ENCODE measurements at regions not wholly inside any gene's neighbourhood (a gene's known extent, or its start where the extent isn't known, plus 50 kb on each side); places are given as distances from the start of the nearest gene placed in this dataset.

GRCh38 chr1:164006621-164007020, 552.4 kb upstream of the PBX1 start:
- DNase-seq (no peak), ATAC-seq (no peak)
- Histone ChIP-seq H3K36me3 (ENCODE audit: low read depth) (no peaks in the 10 kb centered on the region), H3K9me3 (peaks cover 13% of the 10 kb centered on the region), H3K4me1 (ENCODE audit: low read depth) (no peaks in the 10 kb centered on the region), H3K4me3 (no peak overlapping the region)
- TF ChIP-seq CTCF (IDR thresholded peaks at IDR 0.05), result no peak
- intact Hi-C loops (cut with DNase I, micrococcal nuclease), result no loop called here

- no peaks in the 10 kb centered on the region for H3K36me3 ChIP-seq (ENCODE audit: low read depth)
- ATAC-seq, result no peak
- TF ChIP-seq CTCF (IDR thresholded peaks at IDR 0.05), result no peak
- no peak for DNase-seq
- H3K9me3 ChIP-seq, result no peaks in the 10 kb centered on the region
- no peak overlapping the region for H3K4me3 ChIP-seq
- intact Hi-C loops (cut with DNase I, micrococcal nuclease), result no loop called here
- H3K4me1 ChIP-seq (ENCODE audit: low read depth), result no peaks in the 10 kb centered on the region
Observed at GRCh38 chr1:164017239-164017638, 541.7 kb upstream of the PBX1 start.

- TF ChIP-seq CTCF (IDR thresholded peaks at IDR 0.05), result no peak
- ATAC-seq, result no peak
- Histone ChIP-seq H3K9me3 (no peaks in the 10 kb centered on the region), H3K36me3 (ENCODE audit: low read depth) (no peaks in the 10 kb centered on the region), H3K4me1 (ENCODE audit: low read depth) (no peaks in the 10 kb centered on the region), H3K4me3 (no peak overlapping the region)
- no peak for DNase-seq
- intact Hi-C loops (cut with DNase I, micrococcal nuclease), result loop anchor here in 1 of 2 donors (5.0 kb wide), 1 partner anchor 52 kb away; no protein-coding TSS in a partner anchor
Observed at GRCh38 chr1:164020391-164020790, 538.6 kb upstream of the PBX1 start.

- Histone ChIP-seq H3K36me3 (ENCODE audit: low read depth) (no peaks in the 10 kb centered on the region), H3K4me1 (ENCODE audit: low read depth) (no peaks in the 10 kb centered on the region), H3K4me3 (no peak overlapping the region), H3K9me3 (no peaks in the 10 kb centered on the region)
- no peak for ATAC-seq
- no peak for DNase-seq
- TF ChIP-seq CTCF (IDR thresholded peaks at IDR 0.05), result no peak
- intact Hi-C loops (cut with DNase I, micrococcal nuclease), result loop anchor here in 1 of 2 donors (5.0 kb wide), 1 partner anchor 50 kb away; no protein-coding TSS in a partner anchor
Observed at GRCh38 chr1:164021813-164022212, 537.2 kb upstream of the PBX1 start.

- peaks cover 15% of the 10 kb centered on the region for H3K9me3 ChIP-seq
- ATAC-seq (no peak), DNase-seq (no peak)
- intact Hi-C loops (cut with DNase I, micrococcal nuclease), result no loop called here
- H3K4me1 ChIP-seq (ENCODE audit: low read depth), result no peaks in the 10 kb centered on the region
- no peaks in the 10 kb centered on the region for H3K36me3 ChIP-seq (ENCODE audit: low read depth)
- TF ChIP-seq CTCF (IDR thresholded peaks at IDR 0.05), result no peak
- no peak overlapping the region for H3K4me3 ChIP-seq
Observed at GRCh38 chr1:164033782-164034181, 525.2 kb upstream of the PBX1 start.

GRCh38 chr1:164040754-164041153, 518.2 kb upstream of the PBX1 start:
- intact Hi-C loops (cut with DNase I, micrococcal nuclease), result no loop called here
- Histone ChIP-seq H3K4me3 (no peak overlapping the region), H3K9me3 (no peaks in the 10 kb centered on the region), H3K36me3 (ENCODE audit: low read depth) (no peaks in the 10 kb centered on the region), H3K4me1 (ENCODE audit: low read depth) (no peaks in the 10 kb centered on the region)
- DNase-seq, result no peak
- ATAC-seq, result no peak
- no peak for TF ChIP-seq CTCF (IDR thresholded peaks at IDR 0.05)
